Loucy (cell line): ENCODE measurements at regions not wholly inside any gene's neighbourhood (a gene's known extent, or its start where the extent isn't known, plus 50 kb on each side); places are given as distances from the start of the nearest gene placed in this dataset.

Experiments used
- H2AFZ ChIP-seq: fragments of 200-600 bp; sonication (generic); 2 replicates; pipeline ENCODE4 v1.6.0; 2016; ENCODE audit warnings: antibody characterized with exemption, mild to moderate bottlenecking, low read length, moderate library complexity
- H3F3A ChIP-seq: fragments of 200-600 bp; 2 replicates; pipeline ENCODE4 v1.6.0; 2016; ENCODE audit warnings: antibody characterized with exemption, low read depth, mild to moderate bottlenecking
- H3K27me3 ChIP-seq: fragments of 200-600 bp; sonication (generic); 2 replicates; pipeline ENCODE4 v1.6.1; 2014; ENCODE audit warnings: low read length, mild to moderate bottlenecking; ENCODE audit not compliant: insufficient read depth, poor library complexity, severe bottlenecking
- H3K36me3 ChIP-seq: fragments of 200-600 bp; sonication (generic); 2 replicates; pipeline ENCODE4 v1.6.1; 2016; ENCODE audit warnings: low read length; ENCODE audit not compliant: insufficient read depth
- H3K4me1 ChIP-seq: fragments of 200-600 bp; sonication (generic); 2 replicates; pipeline ENCODE4 v1.5.1; 2014; ENCODE audit warnings: low read length, mild to moderate bottlenecking; ENCODE audit not compliant: insufficient read depth, poor library complexity, severe bottlenecking
- H3K4me2 ChIP-seq: fragments of 200-600 bp; sonication (generic); 2 replicates; pipeline ENCODE4 v1.6.0; 2014; ENCODE audit warnings: antibody characterized with exemption, low read length, low read depth, mild to moderate bottlenecking; ENCODE audit not compliant: poor library complexity, severe bottlenecking
- H3K4me3 ChIP-seq: fragments of 200-600 bp; sonication (generic); 2 replicates; pipeline ENCODE4 v1.5.1; 2014; ENCODE audit warnings: low read length, mild to moderate bottlenecking, mixed read lengths; ENCODE audit not compliant: poor library complexity, severe bottlenecking
- H3K79me2 ChIP-seq: fragments of 200-600 bp; sonication (generic); 2 replicates; pipeline ENCODE4 v1.6.1; 2014; ENCODE audit warnings: low read length; ENCODE audit not compliant: insufficient read depth
- H3K9ac ChIP-seq: fragments of 200-600 bp; sonication (generic); 2 replicates; pipeline ENCODE4 v1.6.0; 2014; ENCODE audit warnings: mild to moderate bottlenecking, low read depth, low read length, moderate library complexity; ENCODE audit not compliant: poor library complexity, severe bottlenecking
- H3K9me2 ChIP-seq: fragments of 200-600 bp; sonication (generic); replicated peaks from 2 replicates; pipeline ENCODE4 v1.6.1; 2016; ENCODE audit warnings: low read depth, low read length, mixed read lengths
- H3K9me3 ChIP-seq: fragments of 200-600 bp; sonication (generic); 2 replicates; pipeline ENCODE4 v1.6.1; 2014; ENCODE audit warnings: mild to moderate bottlenecking, antibody characterized with exemption, low read length, low read depth; ENCODE audit not compliant: insufficient read depth
- H4K20me1 ChIP-seq: fragments of 200-600 bp; sonication (generic); 2 replicates; pipeline ENCODE4 v1.6.0; 2014; ENCODE audit warnings: antibody characterized with exemption, low read length, mild to moderate bottlenecking; ENCODE audit not compliant: insufficient read depth, poor library complexity, severe bottlenecking
- EZH2phosphoT487 ChIP-seq: fragments of 200-600 bp; IDR thresholded peaks from 2 replicates; pipeline ENCODE4 v1.6.1; 2018; ENCODE audit warnings: antibody characterized with exemption, mild to moderate bottlenecking, moderate library complexity, borderline replicate concordance
- TF ChIP-seq, protein P1 (sequence below): fragments of 200-600 bp; sonication (generic); conservative IDR thresholded peaks from 2 replicates; pipeline ENCODE4 v1.5.1; 2014; ENCODE audit warnings: mild to moderate bottlenecking, antibody characterized with exemption, low read length

DNA sequence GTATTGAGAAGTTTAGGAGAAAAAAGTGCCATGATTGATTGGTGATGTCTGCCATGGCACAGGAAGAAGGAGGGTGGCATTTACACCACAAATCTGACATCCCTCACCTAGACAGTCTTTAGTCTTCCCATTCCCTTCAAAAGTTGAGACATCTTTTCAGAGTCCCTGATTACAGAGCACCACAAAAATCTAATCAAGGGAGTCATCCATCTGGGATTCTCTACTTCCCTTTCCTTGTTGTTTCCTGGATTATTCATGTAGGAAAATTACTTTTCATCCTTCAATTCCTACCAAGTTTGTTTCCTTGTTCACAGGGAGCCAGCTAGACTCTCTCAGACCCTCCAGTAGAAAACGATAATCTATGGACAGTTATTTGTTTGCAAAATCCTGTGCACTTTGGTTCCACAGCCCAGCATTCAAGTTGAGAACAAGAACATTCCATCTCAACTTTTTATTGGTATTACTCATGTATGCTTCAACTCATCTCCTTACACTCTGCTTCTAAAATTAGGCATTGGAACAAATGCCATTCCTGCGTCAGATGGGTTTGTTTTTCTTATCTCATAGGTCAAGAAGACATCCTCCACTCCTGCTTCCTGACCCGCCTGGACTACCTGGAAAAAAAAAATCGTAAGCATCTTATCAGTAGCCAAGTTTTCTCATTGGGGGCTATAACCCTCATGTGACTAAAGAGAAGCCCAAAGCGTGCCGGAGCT, 259.9 kb downstream of the FOXO1 start:
- H4K20me1 ChIP-seq = no peaks in the 10 kb centered on the region
- H3K27me3 ChIP-seq = no peaks in the 10 kb centered on the region
- no peak overlapping the region for H2AFZ ChIP-seq

DNA sequence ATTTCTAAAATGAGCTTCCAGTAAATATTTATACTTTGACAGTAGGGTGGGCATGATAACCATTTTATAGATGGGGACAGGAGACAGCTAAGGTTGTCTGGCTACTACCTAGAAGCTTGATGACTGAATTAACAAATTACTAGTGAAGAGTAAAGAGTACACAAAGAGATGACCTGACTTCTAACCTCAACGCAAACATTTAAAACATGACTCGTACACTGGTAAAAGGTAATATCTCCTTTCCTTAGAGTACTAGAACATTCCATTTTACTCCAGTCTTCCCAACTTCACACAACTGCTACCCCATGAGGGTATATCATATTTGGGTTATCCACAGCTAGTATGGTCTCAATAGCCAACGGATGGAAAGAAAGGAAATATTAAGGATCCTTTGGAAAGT, 258.9 kb downstream of the FOXO1 start:
- Histone ChIP-seq H3K4me3 (no peak overlapping the region), H3F3A (no peaks in the 10 kb centered on the region), H3K79me2 (no peaks in the 10 kb centered on the region), H3K4me1 (no peaks in the 10 kb centered on the region), H3K9me3 (no peaks in the 10 kb centered on the region), H3K4me2 (no peak overlapping the region), H3K9ac (no peak overlapping the region), H3K36me3 (no peaks in the 10 kb centered on the region), H3K9me2 (no peaks in the 10 kb centered on the region), H3K27me3 (no peaks in the 10 kb centered on the region), H4K20me1 (no peaks in the 10 kb centered on the region), H2AFZ (no peak overlapping the region)
- TF ChIP-seq, protein P1, sequence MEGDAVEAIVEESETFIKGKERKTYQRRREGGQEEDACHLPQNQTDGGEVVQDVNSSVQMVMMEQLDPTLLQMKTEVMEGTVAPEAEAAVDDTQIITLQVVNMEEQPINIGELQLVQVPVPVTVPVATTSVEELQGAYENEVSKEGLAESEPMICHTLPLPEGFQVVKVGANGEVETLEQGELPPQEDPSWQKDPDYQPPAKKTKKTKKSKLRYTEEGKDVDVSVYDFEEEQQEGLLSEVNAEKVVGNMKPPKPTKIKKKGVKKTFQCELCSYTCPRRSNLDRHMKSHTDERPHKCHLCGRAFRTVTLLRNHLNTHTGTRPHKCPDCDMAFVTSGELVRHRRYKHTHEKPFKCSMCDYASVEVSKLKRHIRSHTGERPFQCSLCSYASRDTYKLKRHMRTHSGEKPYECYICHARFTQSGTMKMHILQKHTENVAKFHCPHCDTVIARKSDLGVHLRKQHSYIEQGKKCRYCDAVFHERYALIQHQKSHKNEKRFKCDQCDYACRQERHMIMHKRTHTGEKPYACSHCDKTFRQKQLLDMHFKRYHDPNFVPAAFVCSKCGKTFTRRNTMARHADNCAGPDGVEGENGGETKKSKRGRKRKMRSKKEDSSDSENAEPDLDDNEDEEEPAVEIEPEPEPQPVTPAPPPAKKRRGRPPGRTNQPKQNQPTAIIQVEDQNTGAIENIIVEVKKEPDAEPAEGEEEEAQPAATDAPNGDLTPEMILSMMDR = no peak
- TF ChIP-seq EZH2phosphoT487 = no peak

More for the DNA sequence above, 259.9 kb downstream of the FOXO1 start:
- Histone ChIP-seq H3K4me3 (no peak overlapping the region), H3K4me2 (no peak overlapping the region), H3K9me2 (no peaks in the 10 kb centered on the region), H3K4me1 (peaks cover 6% of the 10 kb centered on the region), H3K9me3 (no peaks in the 10 kb centered on the region), H3K79me2 (no peaks in the 10 kb centered on the region), H3K9ac (no peak overlapping the region), H3F3A (no peaks in the 10 kb centered on the region), H3K36me3 (no peaks in the 10 kb centered on the region)
- TF ChIP-seq EZH2phosphoT487 = no peak
- TF ChIP-seq, protein P1 = no peak

DNA sequence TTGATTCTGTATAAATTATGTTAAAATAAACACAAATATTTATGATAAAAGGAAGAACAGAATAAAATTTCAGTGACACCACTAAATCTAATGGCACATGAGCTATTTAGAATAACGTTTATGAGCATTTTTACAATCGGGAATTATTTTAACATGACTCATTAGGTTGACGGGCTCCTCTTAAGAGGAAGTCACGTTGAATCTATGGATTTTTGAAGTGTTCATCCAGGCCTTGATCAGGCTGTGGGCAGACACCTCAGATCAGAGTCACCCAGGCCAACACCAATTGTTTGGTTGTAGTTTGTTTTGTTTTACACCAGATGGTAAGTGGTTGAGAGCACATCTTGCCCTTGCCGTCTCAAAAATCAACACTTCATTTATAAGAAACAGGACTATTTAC, 257.8 kb downstream of the FOXO1 start:
- Histone ChIP-seq H4K20me1 (no peaks in the 10 kb centered on the region), H3K79me2 (no peaks in the 10 kb centered on the region), H3K9me3 (no peaks in the 10 kb centered on the region), H3F3A (no peaks in the 10 kb centered on the region), H3K9me2 (no peaks in the 10 kb centered on the region), H3K36me3 (no peaks in the 10 kb centered on the region), H3K9ac (no peak overlapping the region), H3K4me3 (no peak overlapping the region), H3K4me1 (no peaks in the 10 kb centered on the region), H3K27me3 (no peaks in the 10 kb centered on the region), H3K4me2 (no peak overlapping the region), H2AFZ (no peak overlapping the region)
- TF ChIP-seq, protein P1 = no peak
- TF ChIP-seq EZH2phosphoT487 = no peak
